HL-60 (cell line): ENCODE measurements at regions not wholly inside any gene's neighbourhood (a gene's known extent, or its start where the extent isn't known, plus 50 kb on each side); places are given as distances from the start of the nearest gene placed in this dataset.

Experiments
- DNase-seq, 2 experiments: peaks; one replicate each; pipeline ENCODE4 v3.0.0-alpha.2; 2010 to 2020; ENCODE audit warnings: low read depth in 1 of 2, low spot score in 1 of 2
- H3K27ac ChIP-seq: fragments of 250-450 bp; sonication (Bioruptor Pico); replicated peaks from 2 replicates; pipeline ENCODE4 v1.5.1; 2020; ENCODE audit warnings: mild to moderate bottlenecking, moderate library complexity
- H3K27me3 ChIP-seq: fragments of 250-450 bp; sonication (Bioruptor Pico); 2 replicates; pipeline ENCODE4 v1.5.1; 2021; ENCODE audit warnings: mild to moderate bottlenecking, moderate library complexity; ENCODE audit not compliant: insufficient read depth, poor library complexity, severe bottlenecking
- H3K4me3 ChIP-seq: replicated peaks from 2 replicates; pipeline ENCODE4 v1.5.1; 2011; ENCODE audit warnings: mild to moderate bottlenecking, control low read depth, low read length; ENCODE audit not compliant: insufficient read depth
- GABPA ChIP-seq: IDR thresholded peaks from 2 replicates; pipeline ENCODE4 v1.6.1; 2012; ENCODE audit warnings: low read depth
- POLR2AphosphoS5 ChIP-seq: IDR thresholded peaks from 2 replicates; pipeline ENCODE4 v1.6.1; 2012; ENCODE audit warnings: low read depth
- SPI1 ChIP-seq: IDR thresholded peaks from 2 replicates; pipeline ENCODE4 v1.6.1; 2012; ENCODE audit warnings: low read depth, mild to moderate bottlenecking, borderline replicate concordance
- TF ChIP-seq, protein P1 (sequence below): IDR thresholded peaks from one replicate; pipeline ENCODE4 v1.5.1; 2011; ENCODE audit warnings: low read length, control low read depth, inconsistent platforms; ENCODE audit not compliant: insufficient read depth
- TF ChIP-seq, protein P2 (sequence below): IDR thresholded peaks from 2 replicates; pipeline ENCODE4 v1.6.1; 2012; ENCODE audit warnings: low read depth; ENCODE audit not compliant: insufficient replicate concordance

DNA sequence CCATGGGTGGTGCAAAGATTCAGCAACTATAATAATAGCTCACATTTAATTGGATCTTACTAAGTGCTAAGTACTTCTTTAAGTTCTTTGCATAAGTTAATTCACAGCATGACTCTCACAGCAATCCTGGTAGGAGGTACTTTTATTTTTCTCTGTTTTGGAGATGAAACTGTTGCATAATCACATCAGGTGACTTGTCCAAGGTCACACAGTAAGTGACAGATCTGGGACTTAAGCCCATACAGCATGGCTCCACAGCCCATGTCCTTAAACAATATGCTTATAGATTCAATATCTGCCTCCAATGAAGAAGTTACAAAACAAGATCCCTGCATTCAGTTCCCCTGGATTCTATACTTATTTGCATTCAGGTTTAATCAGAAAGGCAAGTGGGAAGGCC lies 171.8 kb downstream of the CNTN3 start:
- Histone ChIP-seq H3K27me3 (no peaks in the 10 kb centered on the region), H3K4me3 (no peak overlapping the region), H3K27ac (no peak overlapping the region)
- TF ChIP-seq, protein P1, sequence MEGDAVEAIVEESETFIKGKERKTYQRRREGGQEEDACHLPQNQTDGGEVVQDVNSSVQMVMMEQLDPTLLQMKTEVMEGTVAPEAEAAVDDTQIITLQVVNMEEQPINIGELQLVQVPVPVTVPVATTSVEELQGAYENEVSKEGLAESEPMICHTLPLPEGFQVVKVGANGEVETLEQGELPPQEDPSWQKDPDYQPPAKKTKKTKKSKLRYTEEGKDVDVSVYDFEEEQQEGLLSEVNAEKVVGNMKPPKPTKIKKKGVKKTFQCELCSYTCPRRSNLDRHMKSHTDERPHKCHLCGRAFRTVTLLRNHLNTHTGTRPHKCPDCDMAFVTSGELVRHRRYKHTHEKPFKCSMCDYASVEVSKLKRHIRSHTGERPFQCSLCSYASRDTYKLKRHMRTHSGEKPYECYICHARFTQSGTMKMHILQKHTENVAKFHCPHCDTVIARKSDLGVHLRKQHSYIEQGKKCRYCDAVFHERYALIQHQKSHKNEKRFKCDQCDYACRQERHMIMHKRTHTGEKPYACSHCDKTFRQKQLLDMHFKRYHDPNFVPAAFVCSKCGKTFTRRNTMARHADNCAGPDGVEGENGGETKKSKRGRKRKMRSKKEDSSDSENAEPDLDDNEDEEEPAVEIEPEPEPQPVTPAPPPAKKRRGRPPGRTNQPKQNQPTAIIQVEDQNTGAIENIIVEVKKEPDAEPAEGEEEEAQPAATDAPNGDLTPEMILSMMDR: no peak
- TF ChIP-seq SPI1 (no peak), GABPA (no peak), POLR2AphosphoS5 (no peak)
- TF ChIP-seq, protein P2, sequence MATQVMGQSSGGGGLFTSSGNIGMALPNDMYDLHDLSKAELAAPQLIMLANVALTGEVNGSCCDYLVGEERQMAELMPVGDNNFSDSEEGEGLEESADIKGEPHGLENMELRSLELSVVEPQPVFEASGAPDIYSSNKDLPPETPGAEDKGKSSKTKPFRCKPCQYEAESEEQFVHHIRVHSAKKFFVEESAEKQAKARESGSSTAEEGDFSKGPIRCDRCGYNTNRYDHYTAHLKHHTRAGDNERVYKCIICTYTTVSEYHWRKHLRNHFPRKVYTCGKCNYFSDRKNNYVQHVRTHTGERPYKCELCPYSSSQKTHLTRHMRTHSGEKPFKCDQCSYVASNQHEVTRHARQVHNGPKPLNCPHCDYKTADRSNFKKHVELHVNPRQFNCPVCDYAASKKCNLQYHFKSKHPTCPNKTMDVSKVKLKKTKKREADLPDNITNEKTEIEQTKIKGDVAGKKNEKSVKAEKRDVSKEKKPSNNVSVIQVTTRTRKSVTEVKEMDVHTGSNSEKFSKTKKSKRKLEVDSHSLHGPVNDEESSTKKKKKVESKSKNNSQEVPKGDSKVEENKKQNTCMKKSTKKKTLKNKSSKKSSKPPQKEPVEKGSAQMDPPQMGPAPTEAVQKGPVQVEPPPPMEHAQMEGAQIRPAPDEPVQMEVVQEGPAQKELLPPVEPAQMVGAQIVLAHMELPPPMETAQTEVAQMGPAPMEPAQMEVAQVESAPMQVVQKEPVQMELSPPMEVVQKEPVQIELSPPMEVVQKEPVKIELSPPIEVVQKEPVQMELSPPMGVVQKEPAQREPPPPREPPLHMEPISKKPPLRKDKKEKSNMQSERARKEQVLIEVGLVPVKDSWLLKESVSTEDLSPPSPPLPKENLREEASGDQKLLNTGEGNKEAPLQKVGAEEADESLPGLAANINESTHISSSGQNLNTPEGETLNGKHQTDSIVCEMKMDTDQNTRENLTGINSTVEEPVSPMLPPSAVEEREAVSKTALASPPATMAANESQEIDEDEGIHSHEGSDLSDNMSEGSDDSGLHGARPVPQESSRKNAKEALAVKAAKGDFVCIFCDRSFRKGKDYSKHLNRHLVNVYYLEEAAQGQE: no peak
- no peak for DNase-seq

DNA sequence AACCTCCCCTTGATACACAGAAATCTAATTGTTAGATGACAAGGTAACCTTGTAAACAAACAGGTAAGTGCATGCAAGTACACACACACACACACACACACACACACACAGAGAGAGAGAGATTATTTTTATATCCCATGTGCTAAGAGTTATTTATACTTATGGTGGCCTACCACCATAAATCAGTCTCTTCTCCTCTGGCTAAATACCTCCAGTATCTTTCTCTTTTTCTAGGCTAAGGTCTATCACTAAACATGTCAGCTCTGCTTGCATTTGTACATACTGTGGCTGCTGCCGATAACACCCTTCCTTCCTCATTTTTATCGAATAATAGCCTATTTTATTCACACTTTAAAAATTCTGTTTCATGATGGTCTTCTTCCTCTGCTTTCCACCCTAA lies 172.4 kb downstream of the CNTN3 start:
- DNase-seq: no peak
- H3K27me3 ChIP-seq: no peaks in the 10 kb centered on the region
- no peak overlapping the region for H3K27ac ChIP-seq
- TF ChIP-seq SPI1 (no peak), GABPA (no peak), POLR2AphosphoS5 (no peak)
- TF ChIP-seq, protein P2: no peak
- TF ChIP-seq, protein P1: no peak
- H3K4me3 ChIP-seq: no peak overlapping the region

DNA sequence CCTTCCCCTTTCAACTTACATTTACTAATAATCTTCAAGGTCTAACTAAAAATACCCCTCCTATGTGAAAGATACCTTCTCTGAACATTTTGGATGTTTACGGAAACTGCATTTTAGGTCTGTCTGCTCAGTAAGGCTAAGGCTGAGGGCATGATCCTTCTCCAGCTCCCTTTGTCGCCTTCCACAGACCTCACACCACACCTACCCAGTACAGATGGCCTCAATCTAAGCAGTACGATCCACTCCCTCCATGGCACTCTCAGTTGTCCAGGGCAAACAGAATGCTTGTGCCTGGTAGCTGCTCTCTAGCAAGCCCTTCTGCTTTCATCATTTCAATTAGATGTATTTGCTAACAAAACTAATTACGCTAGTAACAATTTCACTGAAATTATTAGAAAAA lies 178.3 kb downstream of the CNTN3 start:
- DNase-seq: no peak
- TF ChIP-seq, protein P2: no peak
- TF ChIP-seq GABPA (no peak), POLR2AphosphoS5 (no peak), SPI1 (no peak)
- TF ChIP-seq, protein P1: no peak
- Histone ChIP-seq H3K4me3 (no peak overlapping the region), H3K27me3 (no peaks in the 10 kb centered on the region), H3K27ac (no peak overlapping the region)
